IPS-15b (cell line): ENCODE measurements at regions not wholly inside any gene's neighbourhood (a gene's known extent, or its start where the extent isn't known, plus 50 kb on each side); places are given as distances from the start of the nearest gene placed in this dataset.

Source experiments
- H3K27me3 ChIP-seq: one replicate; pipeline ENCODE4 v1.6.1; 2013; ENCODE audit warnings: low read length; ENCODE audit not compliant: control insufficient read depth, insufficient read depth
- H3K36me3 ChIP-seq: one replicate; pipeline ENCODE4 v1.6.1; 2013; ENCODE audit warnings: low read length; ENCODE audit not compliant: control insufficient read depth, insufficient read depth
- H3K4me1 ChIP-seq: one replicate; pipeline ENCODE4 v1.6.1; 2013; ENCODE audit warnings: mild to moderate bottlenecking, low read length; ENCODE audit not compliant: control insufficient read depth, insufficient read depth
- H3K4me3 ChIP-seq: one replicate; pipeline ENCODE4 v1.5.1; 2013; ENCODE audit warnings: low read depth, low read length
- H3K9ac ChIP-seq: one replicate; pipeline ENCODE4 v1.6.1; 2013; ENCODE audit warnings: low read depth, mild to moderate bottlenecking, low read length
- H3K9me3 ChIP-seq: one replicate; pipeline ENCODE4 v1.6.1; 2013; ENCODE audit warnings: mild to moderate bottlenecking, low read length; ENCODE audit not compliant: control insufficient read depth, insufficient read depth

GRCh38 chr13:39985071-39985470 is 329.6 kb downstream of the COG6 start:
- Histone ChIP-seq H3K4me1 (no peaks in the 10 kb centered on the region), H3K27me3 (no peaks in the 10 kb centered on the region), H3K4me3 (no peak overlapping the region), H3K9me3 (no peaks in the 10 kb centered on the region), H3K36me3 (no peaks in the 10 kb centered on the region), H3K9ac (no peak overlapping the region)

DNA sequence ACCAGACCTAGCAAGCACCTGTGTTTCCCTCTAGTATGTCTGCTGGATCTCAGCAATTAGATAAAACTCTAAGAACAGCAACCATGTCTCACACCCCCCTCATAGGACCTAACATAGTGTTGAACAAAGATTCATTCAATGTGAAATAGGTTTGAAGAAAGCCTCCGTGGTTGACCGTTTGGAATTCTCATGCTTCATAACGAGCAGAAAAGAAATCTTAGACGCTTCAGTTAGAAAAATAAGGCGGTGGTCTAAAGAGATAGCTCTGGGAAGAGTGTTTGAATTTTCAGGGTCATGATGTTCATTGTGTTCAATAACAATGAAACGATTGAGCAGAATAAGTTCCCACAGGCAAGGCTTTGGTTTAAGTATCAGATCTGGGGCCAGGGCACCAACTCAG is 332.9 kb downstream of the COG6 start:
- no peaks in the 10 kb centered on the region for H3K27me3 ChIP-seq
- no peaks in the 10 kb centered on the region for H3K36me3 ChIP-seq
- no peak overlapping the region for H3K4me3 ChIP-seq
- H3K9ac ChIP-seq, result no peak overlapping the region
- H3K4me1 ChIP-seq, result no peaks in the 10 kb centered on the region
- no peaks in the 10 kb centered on the region for H3K9me3 ChIP-seq

- no peak overlapping the region for H3K4me3 ChIP-seq
- H3K9me3 ChIP-seq, result no peaks in the 10 kb centered on the region
- H3K27me3 ChIP-seq, result no peaks in the 10 kb centered on the region
- no peaks in the 10 kb centered on the region for H3K36me3 ChIP-seq
- no peak overlapping the region for H3K9ac ChIP-seq
- no peaks in the 10 kb centered on the region for H3K4me1 ChIP-seq
Observed at GRCh38 chr13:39998166-39998565, 342.7 kb downstream of the COG6 start.

DNA sequence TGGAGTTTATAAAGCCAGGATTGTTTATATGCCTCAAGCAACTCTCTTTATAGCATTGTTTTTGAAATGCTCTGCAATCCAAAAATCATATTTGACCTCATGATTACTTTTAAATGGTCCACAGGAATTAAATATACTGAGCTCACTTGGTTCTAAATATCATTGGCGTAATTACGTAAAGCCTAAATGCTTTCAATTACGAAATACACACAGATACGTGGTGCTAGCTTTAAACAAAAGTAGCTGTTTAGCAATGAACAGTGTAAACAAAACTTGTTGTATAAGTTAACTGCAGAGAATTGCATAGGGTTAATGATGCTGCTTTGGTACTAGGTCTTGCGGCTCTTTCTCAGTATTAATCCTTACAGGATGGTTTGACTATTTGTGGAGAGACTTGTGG is 346.6 kb downstream of the COG6 start:
- H3K36me3 ChIP-seq, result no peaks in the 10 kb centered on the region
- H3K4me3 ChIP-seq, result no peak overlapping the region
- H3K27me3 ChIP-seq, result no peaks in the 10 kb centered on the region
- no peaks in the 10 kb centered on the region for H3K9me3 ChIP-seq
- no peak overlapping the region for H3K9ac ChIP-seq
- no peaks in the 10 kb centered on the region for H3K4me1 ChIP-seq

DNA sequence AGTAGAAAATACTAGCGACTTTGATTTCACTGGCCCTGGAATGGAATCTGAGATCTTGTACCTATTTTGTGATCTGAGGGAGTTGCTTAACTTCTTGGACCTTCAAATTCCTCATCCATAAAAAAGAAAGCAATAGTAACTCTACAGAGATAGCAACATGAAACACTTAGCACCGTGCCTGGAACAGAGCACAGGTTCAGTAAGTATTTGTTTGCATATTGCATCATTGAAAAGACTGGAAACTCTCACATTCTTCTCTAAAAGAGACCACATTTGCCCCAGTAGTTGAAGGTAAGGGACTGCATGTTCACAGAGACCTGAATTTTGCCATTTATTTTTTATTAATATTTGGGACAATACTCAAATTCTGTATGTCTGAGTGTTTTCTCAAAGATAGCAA is 358.1 kb downstream of the COG6 start:
- Histone ChIP-seq H3K9me3 (no peaks in the 10 kb centered on the region), H3K27me3 (no peaks in the 10 kb centered on the region), H3K4me1 (no peaks in the 10 kb centered on the region), H3K36me3 (no peaks in the 10 kb centered on the region), H3K4me3 (no peak overlapping the region), H3K9ac (no peak overlapping the region)

DNA sequence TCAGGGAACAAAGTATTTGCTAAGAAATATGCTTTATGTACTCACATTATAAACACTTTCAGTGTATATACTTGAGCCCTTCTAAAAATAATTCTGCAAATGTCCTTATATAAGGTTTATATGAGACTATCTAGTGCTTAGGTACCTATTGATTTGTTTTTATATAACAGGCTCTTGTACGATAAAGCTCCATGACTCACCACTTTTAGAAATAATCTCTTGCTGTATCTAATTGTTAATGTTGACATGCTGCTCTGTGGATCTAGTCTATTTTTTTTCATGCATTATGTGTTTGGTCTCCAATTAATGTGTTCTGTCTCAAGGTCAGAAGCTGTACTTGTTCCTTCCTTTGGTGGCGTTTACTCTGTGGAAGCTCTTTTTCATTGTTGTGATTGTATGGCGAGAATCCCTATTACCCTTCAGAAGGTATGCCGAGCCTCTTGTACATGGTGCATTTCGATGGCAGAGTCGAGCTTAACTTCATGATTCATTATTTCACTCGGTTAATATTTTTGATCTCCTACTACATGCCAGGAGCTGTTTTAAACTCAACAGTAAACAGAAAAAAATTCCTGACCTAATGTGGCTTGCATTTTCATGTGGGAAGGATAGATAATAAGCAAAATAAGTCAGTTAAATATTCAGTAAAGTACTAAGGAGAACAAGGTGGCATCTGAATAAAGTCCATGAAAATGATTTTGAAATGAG is 361.6 kb downstream of the COG6 start:
- Histone ChIP-seq H3K9ac (no peak overlapping the region), H3K36me3 (no peaks in the 10 kb centered on the region), H3K4me1 (no peaks in the 10 kb centered on the region), H3K9me3 (no peaks in the 10 kb centered on the region), H3K27me3 (no peaks in the 10 kb centered on the region), H3K4me3 (no peak overlapping the region)

DNA sequence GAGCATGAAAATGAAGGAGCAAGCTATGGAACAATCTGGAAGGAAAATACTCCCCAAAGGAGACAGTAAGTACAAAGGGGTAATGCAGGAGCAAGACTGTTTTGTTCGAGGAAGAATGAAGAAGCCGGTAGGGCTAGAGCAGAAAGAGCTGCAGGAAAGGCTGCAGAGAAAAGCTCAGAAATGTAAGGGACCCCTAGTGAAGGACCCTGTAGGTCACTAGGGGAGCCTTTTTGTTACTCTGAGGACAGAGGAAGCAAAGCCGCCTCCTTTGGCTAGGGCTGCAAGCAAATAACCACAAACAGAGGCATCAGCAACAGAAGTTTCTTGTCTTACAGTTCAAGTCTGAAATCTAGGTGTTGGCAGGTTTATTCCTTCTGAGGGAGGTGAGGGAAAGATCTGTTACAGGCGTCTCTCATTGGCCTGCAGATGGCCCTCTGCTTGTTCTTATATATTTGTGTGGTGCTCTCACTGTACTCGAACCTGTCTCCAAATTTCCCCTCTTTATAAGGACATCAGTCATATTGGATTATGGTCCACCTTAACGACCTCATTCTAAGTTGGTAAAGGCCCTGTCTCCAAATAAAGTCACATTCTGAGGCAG is 362.3 kb downstream of the COG6 start:
- Histone ChIP-seq H3K9me3 (no peaks in the 10 kb centered on the region), H3K4me1 (no peaks in the 10 kb centered on the region), H3K27me3 (no peaks in the 10 kb centered on the region), H3K4me3 (no peak overlapping the region), H3K9ac (no peak overlapping the region), H3K36me3 (no peaks in the 10 kb centered on the region)

DNA sequence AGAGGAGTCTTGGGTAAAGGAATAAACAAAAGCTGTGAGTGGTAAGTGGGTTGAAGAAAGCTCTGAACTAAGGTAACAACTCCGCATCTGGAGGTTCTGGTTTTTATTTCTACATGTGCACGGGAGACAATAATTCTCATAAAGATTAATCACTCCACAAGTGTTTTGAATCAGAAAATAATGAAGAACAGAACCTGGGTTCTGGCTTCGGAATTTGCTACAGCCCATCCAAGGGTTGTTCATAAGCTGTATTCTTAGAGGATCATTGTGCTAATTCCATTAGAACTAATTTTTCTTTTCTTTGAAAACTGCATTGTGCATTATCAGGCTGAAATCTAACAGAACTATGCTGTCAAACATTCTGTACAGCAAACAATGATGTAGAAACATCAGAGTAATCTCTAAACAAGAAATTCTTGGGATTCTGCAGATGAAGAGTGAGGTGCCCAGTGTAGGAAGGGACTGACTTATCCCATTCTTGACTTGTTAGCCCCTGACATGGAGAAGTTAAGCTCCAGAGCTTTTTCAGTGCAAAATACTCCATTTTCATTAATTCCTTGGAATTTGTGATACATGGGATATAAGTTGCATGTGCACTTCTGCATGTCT is 368.2 kb downstream of the COG6 start:
- no peak overlapping the region for H3K4me3 ChIP-seq
- no peaks in the 10 kb centered on the region for H3K27me3 ChIP-seq
- no peaks in the 10 kb centered on the region for H3K9me3 ChIP-seq
- no peaks in the 10 kb centered on the region for H3K36me3 ChIP-seq
- H3K4me1 ChIP-seq, result no peaks in the 10 kb centered on the region
- no peak overlapping the region for H3K9ac ChIP-seq

- Histone ChIP-seq H3K9ac (no peak overlapping the region), H3K27me3 (no peaks in the 10 kb centered on the region), H3K36me3 (no peaks in the 10 kb centered on the region)
Observed at GRCh38 chr13:40024204-40024966, 368.9 kb downstream of the COG6 start.

DNA sequence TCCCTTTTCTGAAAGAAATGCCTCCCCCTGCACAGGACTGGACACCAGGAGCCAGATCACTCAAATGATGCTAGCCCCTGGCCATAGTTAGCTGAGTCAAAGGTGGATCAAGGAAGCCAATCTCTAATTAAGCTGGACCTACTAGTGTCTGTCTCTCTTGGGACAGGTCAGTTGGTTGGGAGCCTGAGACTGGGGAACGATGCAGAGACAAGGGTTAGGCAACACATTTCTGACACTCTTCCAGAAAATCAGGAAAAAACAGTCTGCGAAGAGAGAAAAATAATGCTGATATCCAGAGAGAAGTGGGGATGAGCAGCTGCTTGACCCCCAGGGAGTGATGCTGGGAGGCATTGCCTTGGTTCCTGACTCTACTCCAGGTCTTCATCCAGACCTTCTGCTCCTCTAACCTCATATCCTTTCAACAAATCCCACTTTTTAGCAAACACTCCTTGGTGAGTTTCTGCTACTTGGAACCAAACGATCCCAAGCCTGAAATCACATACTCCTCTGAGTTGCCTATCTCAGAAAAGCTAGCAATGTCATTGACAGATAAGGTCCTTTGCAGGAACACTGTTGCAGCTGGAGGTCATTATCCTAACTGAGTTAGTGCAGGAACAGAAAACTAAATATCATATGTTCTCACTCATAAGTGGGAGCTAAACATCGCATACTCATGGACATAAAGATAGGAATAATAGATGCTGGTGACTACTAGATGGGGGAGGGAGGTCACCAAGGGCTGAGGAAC is 369.7 kb downstream of the COG6 start:
- Histone ChIP-seq H3K36me3 (no peaks in the 10 kb centered on the region), H3K9me3 (no peaks in the 10 kb centered on the region), H3K4me3 (no peak overlapping the region), H3K4me1 (no peaks in the 10 kb centered on the region), H3K27me3 (no peaks in the 10 kb centered on the region), H3K9ac (no peak overlapping the region)

More at GRCh38 chr13:40024204-40024966, 368.9 kb downstream of the COG6 start:
- Histone ChIP-seq H3K4me1 (no peaks in the 10 kb centered on the region), H3K4me3 (no peak overlapping the region), H3K9me3 (no peaks in the 10 kb centered on the region)

DNA sequence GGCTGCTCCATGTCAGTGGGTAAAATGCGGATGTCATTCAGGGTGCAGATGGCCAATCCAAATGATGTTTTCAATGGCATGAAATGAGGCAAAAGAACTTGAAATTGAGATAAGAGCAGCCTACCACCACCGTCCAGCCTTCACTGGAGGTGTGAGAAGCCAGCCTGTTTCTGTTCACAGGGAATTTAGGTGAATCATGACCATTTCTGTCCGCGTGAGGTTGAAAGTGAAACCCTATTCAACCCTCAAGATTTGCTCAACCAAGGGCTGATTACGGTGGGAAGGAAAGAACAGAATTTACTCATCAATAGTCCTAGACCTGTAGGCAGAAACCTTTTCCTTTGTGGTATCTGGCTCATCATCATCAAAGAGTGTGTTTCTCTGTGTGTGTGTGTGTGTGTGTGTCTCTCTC is 370.7 kb downstream of the COG6 start:
- no peak overlapping the region for H3K9ac ChIP-seq
- no peaks in the 10 kb centered on the region for H3K27me3 ChIP-seq
- peaks cover 2% of the 10 kb centered on the region for H3K4me1 ChIP-seq
- H3K4me3 ChIP-seq, result no peak overlapping the region
- H3K36me3 ChIP-seq, result no peaks in the 10 kb centered on the region
- no peaks in the 10 kb centered on the region for H3K9me3 ChIP-seq
